Stimulated activated CD4-positive, alpha-beta T cell treated with anti-CD3 and anti-CD28 coated beads, Interleukin-12 subunit alpha, Interleukin-12 subunit beta, amount 100 ng/mL, for 48 hours (primary cell): ENCODE measurements at regions not wholly inside any gene's neighbourhood (a gene's known extent, or its start where the extent isn't known, plus 50 kb on each side); places are given as distances from the start of the nearest gene placed in this dataset.
"Not testable (repeated sequence)": the region's sequence is repeated elsewhere in the genome, so short reads cannot be mapped to it uniquely, and the experiment has no call there.

ENCODE experiments used
- DNase-seq, 3 donors: peaks; one replicate each; pipeline ENCODE4 v3.0.0-alpha.2; 2020; ENCODE audit warnings: low read depth in 2 of 3, low spot score in 1 of 3

DNA sequence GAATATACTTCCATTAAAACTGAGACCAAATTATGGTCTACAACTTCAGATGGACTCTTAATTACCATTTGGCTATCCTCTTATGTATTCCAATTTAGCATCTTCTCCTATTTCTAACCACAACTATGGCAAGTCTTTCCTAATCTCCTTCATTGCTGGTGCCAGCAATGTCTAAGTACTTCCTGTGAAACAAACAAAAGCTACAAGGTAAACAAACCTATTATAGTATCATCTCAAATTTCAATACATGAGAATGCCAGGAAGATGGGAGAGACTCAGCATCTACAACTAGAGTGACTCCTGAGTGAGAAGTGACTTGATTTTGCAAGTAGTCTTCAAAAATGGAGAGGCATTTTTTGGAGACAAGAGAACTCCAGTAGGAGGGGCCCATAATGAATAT lies 202.9 kb upstream of the ATXN7L3B start:
- DNase-seq = no peak

DNA sequence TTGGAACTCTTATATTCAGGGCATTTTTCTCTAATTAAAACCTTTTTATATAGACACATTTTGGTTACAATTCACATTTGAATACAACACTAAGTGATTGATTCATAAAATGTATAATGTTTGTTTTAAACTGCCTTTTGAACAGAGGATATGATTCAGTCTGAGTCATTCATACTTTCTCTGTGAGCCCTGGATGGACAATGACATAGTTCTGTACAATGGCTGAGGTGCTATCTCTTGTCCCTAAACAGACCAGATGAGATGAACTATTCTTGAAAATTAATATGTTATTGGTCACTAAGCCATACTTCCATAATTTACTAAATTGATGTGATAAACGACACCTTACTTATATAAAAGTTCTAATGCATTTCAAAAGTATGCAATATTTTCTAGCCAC lies 199.7 kb upstream of the ATXN7L3B start:
- DNase-seq = no peak

DNA sequence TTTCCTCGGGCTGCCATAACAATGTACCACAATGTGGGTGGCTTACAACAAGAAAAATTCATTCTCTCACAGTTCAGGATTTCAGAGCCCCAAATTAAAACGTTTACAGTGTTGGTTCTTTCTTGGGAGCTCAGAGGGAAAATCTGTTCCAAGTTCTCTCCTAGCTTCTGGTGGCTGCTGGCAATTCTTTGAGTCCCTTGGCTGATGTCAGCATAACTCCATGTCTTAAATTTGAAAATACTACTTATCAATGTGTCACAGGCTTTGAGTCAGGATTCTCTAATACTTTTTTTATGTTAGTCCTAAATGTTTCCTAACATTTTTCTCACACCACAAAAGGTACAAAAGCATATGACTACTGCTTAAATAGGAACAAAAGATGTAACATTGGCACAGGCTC lies 198.4 kb upstream of the ATXN7L3B start:
- DNase-seq = no peak

DNA sequence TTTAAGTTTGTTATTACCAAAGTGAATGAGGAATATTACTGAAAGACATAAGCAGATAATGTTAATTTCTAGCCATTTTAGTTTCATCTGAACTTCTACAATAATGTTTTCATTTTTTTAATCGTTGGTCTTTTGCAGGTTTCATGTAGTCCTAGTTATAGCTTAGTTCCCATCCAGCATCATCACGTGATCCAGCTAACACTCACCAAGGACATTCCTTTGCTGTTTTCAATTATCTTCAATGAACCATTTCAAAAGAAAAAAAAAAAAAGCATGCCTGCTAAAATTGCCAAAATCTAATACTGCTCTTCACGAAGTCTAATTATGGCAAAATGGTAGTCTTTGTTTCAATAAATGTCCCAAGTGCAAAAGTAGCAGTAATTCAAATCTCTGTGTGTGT lies 187.7 kb upstream of the ATXN7L3B start:
- DNase-seq = no peak

DNA sequence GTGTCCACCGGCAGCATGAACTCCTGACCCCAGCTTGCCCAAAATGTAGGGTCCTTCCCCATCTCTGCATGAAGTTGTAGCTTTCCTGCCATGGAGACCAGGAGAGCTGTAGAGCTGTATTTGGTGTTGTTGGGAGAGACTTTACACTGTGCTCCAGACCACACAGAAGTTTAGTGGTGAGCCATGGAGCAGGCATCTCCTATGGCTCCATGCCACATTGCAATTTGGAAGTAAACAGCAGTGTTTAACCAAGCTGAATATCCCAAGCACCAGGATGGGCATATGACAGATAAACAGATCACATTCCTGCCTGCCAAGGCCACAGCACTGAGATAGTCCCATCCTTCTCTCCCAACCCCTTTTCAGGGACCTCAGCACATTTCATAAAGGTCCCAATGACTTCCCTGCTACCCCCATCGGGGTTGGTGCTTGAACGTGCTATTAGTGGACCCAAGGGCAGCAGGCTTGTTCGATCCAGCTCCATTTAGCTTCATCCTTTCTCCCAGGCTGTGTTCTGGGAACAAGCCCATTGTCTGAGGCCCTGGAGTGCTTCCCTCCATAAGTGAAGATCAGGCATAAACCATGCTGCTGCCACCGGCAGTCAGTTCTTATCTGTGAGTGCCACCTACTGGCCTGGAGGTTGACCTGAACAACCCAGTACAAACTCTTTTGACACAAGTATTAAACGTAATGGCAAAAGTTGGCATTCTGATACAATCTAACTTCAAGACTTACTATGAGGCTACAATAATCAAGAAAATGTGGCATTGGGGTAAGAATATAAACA lies 172.3 kb upstream of the ATXN7L3B start:
- no peak for DNase-seq

DNA sequence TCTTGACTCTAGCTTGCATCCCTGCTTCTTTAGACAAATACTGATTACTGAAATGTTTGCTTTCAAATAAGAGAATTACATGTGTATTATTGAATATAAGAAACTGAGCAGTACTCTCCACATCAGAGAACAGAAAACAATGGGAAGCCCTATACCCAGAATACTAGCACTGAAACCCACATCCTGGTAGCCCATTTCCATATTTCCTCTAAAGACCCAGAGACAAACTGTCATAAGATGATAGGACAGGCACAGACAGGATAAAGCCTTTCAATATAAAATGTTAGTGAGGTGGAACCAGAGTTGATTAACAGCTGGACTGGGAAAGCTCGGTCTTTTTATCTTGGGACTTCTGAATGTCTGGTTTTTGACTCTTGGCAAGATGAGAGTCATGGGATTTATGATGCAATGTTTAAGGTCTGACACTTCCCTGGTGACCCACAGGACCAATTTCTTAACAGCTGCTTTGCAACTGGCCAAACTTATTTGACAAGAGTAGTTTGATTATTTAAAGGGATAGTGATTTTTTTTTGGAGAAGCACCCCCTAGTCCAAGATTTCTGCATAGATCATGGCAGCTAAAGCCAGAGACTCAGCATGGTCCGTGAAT lies 166.9 kb upstream of the ATXN7L3B start:
- DNase-seq = no peak

DNA sequence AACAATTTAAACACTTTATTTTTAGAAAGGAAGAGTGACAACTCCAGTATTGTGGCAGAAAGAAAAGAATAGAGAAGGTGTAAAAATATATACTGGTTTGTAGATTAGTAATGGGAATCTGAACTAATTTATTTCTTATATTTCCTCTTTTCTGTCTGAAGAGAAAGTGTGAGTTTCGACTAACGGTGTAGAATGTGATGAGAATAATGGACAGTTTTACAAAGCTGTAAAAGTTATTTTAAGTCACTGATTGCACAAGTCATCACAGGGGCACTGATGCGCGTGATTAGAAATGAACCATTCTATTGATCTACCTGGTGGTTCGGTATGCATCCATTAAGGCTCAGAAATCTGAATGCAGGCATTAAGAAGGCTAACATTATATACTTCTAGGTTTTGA lies 158.5 kb upstream of the ATXN7L3B start:
- DNase-seq = no peak

DNA sequence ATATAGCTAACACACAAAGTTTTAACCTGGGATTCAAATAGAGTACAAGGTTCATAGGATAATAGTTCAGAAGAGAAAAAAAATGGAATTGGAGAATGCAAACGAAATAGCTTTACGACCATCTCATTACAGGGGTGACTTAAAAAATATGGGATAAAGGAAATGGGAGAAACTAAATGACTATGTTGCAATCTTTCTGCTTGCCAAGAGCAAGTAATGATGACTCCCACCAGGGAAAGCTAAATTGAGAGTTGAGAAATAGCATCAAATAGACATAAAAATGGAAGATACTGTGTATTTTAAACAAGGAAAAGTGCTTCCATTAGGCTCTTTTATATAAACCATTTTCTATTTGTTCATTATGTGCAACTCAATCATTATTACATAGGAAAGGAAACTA lies 155.7 kb upstream of the ATXN7L3B start:
- no peak for DNase-seq

DNA sequence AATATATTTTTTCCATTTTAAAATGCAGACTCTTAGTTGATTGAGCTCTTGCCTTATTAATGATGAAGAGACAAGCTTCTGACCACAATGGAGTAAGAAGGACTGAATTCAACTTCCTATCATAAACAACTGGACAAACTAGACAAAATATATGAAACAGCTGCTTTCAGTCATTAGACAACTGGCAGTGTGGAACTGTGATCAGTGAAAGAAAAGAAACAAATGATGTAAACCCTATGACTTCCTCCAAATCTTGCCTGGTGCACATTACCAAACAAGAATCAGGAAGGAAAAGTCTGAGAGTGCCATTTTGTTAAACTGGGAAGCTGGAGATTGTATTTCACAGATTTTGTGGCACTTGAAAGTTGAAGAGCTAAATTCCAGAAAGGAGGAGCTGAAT lies 154.7 kb upstream of the ATXN7L3B start:
- DNase-seq = no peak

DNA sequence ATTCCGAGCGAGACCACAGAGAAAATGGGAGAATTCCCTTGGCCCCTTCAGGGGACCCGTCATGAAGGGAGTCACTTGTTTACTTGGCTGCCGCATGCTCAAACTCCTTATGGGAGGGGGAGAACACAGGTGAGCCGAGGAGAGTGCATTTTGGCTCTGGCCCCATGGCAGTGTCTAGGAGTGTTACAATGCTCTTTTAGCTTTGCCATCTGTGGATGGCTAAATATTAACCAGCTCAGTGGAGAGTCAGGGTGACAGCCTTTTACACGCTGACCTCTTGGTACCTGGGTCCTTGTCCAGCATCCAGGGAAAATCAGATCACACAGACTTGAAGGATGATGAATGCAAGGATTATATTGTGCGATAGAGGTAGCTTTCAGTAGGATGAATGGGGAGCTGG lies 146.4 kb upstream of the ATXN7L3B start:
- DNase-seq = no peak

DNA sequence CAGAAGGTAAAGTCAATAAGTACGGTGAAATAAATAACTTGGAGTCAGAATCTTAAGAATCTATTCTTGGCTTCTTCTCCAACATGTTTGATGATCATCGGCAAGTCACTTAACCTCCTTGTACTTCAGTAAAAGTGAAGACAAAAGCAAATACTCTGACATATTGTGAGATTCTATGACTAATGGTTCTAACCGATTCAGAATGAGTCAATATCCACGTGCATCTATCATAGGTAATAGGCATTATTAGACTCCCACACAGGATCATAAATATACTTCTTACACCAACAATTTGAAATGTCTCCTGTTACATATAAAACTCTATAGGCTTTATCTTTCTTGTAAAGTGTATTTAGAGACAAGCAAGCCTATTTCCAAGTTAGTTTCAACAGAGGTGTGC lies 144.4 kb upstream of the ATXN7L3B start:
- no peak for DNase-seq

DNA sequence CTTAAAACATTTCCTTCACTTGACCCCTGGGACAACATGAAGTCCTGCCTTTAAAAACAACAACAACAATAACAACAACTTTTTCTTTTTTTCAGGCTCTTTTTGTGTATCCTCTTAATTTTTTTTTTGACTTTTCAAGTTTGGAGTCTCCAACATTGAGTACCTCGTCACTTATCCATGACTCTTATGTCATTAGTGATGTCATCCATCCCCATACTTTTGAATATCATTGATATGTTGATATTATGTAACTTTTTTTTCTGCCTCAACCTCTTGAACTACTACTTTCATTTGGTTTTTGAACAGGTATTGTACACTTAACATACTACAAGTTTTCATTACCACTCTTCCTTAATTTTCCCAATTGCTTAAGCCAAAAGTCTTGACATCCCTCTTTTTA lies 143.0 kb upstream of the ATXN7L3B start:
- no peak for DNase-seq

DNA sequence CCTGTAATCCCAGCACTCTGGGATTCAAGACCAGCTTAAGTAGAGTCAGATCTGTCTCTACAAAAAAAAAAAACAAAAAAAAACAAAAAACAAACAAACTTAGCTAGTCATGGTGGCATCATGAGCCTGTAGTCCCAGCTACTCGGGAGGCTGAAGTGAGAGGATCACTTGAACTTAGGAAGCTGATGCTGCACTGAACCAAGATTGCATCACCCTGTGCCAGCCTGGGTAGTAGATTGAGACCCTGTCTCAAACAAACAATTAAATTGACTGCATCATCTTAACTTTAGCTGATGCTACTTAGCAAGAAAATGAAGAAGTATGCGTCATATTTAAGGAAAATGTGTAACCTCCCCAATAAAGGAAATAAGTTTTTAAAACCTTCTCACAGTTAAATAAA lies 136.6 kb upstream of the ATXN7L3B start:
- DNase-seq = no peak

DNA sequence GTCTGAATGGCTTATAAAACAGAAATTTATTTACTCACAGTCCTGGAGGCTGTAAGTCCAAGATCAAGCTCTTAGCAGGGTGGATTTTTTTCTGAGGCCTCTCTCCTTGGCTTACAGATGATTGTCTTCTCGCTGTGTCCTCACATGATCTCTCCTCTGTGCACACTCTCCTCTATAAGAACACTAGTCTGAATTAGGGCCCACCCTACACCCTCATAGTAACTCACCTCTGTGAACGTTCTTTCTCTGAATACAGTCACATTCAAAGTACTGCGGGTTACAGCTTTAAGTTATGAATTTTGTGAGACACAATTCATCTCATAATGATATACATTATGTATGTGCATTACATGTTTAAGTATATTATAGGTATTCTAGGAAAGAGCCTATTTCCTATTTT lies 135.7 kb upstream of the ATXN7L3B start:
- no peak for DNase-seq

DNA sequence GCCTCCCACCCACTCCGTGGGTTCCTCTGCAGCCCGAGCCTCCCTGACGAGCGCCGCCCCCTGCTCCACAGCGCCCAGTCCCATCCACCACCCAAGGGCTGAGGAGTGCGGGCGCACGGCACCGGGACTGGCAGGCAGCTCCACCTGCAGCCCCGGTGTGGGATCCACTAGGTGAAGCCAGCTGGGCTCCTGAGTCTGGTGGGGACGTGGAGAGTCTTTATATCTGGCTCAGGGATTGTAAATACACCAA lies 134.5 kb upstream of the ATXN7L3B start:
- not testable (repeated sequence) for DNase-seq

DNA sequence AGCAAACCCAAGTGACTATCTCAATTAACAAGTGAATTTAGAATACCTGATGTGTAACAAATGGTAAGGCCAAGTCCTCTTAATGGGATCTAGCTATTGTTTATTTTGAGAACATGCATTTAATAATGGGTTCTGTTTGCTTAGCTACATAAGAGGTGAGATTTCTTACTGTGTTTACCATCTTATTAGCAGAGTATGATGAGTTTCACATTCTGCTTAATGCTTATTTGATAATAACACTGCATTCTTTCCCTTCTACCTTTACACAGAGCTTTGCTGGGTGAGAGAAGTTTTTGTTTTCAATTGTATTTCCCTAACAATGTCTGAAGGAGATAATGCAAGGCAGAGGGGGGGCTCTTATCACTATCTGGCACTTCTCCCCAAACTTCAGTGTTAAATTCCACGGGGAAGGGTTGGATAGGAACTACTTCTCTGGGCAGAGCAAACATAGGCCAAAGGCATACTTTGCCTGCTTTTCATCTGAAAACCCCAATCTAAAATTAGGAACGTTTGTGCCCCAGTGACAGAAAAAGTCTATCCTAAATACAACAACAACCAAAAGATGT lies 129.0 kb upstream of the ATXN7L3B start:
- DNase-seq = no peak

DNA sequence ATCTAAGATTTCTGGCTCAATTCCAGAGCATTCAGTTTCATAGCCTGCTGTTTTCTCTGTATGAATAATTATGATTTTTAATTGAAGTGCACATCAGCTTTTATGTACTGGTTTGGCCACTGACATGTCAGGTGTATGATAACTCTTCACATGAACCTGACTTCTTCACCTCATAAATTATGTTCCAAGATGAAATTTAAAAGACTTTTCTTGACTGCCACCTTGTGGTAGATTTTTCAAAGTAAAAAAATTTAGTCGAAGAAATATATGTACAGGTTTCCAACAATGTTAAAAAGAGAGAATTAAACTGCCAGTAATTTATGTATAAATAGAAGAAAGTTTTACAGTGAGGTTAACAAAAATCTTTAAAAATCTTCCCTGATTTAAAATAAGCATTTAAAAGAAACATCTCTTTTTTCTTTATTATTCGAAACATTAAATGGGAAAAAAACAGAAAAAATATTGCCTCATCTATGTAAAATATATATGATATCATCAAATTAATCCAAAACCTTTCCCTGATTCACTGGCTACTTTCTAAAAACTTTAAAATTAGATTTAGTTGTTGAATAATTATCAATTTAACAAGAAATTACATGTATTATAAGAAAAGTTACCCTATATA lies 124.9 kb upstream of the ATXN7L3B start:
- no peak for DNase-seq

DNA sequence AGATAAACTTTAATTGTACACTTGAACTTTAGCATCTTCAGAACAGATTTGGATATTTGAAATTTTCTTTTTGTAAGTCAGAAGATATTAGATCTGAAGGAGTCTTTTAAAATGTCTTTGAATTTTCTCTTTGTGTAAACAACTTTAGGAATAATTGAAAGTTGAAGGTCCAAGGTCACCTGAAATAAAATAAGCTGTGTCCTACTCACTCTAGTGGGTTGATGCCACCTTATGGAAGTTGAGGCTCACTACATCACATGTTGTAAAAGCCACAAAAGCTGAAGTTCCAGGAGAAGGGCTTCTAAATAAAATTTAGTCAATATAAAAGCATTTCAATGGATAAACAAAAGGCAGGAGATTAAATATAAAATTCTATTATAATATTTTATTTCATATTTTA lies 122.0 kb upstream of the ATXN7L3B start:
- DNase-seq = no peak

DNA sequence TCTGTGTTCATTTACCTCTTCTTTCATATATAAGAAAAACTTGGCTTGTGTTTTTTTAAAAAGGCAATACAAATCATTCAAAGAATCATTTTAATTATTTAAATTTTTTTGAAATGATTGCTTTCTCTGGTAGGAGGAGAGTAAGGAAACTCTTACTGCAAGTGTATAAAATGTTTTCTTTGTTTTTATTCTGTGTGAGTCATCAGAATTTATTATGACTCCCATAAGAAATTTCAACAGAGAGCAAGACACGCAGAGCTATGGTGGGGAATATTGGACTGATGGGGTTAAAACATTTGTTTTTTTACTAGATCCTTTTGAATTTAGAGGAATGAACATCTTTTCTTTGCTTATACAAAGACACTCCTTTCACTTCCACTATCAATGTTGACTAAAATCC lies 119.1 kb upstream of the ATXN7L3B start:
- DNase-seq = no peak

DNA sequence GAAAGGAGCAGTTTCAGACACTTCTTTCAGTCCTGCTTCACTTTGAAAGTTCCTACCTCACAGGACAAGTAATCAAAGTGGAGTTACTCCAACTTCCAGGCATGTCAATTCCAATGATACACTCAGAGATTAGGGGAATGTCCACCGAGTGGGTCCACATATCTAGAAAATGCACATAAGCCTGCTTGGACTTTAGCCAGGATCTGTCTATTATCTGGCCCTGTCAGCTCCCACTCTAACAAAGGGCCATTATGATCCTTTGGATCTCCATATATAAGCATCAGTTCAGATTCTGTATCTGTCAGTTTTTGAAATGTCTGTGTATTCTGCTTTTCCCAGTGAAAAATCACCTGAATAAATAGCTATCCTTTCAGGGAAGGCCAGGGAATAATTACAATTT lies 112.9 kb upstream of the ATXN7L3B start:
- DNase-seq = no peak

DNA sequence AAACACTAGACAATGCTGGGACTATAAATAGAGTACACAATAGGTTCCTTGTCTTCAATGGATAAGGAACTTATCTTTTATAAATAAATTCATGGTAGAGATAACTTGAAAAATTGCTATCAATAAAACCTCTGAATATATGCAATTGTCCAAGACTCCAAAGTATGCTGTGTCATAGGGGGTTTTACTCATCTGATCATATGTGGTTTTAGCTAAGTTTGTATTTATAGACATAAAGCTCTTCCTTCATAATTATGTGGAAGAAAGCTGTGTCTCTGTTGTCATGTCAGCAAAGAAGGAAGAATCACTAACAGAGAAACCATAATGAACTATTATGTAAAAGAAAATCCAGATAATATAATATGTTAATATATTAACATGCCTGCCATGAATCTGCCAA lies 111.5 kb upstream of the ATXN7L3B start:
- no peak for DNase-seq

DNA sequence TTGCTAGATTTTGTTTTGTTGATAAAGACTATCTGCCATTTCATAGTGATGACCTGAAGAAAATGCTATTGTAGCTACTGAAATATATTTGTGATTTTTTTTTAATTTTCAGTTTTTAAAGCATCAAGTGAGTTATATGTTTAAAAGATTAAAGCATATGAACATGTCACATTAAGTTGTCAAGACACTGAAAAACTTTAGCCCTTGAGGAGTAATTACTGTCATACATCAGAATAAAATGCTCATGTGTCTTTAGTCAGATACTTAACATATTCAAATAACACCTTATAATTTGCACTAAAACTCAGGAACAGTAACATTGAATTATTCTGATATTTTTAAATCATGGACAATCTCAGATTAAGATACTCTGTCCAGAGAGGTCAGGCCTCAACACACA lies 108.1 kb upstream of the ATXN7L3B start:
- DNase-seq = no peak

DNA sequence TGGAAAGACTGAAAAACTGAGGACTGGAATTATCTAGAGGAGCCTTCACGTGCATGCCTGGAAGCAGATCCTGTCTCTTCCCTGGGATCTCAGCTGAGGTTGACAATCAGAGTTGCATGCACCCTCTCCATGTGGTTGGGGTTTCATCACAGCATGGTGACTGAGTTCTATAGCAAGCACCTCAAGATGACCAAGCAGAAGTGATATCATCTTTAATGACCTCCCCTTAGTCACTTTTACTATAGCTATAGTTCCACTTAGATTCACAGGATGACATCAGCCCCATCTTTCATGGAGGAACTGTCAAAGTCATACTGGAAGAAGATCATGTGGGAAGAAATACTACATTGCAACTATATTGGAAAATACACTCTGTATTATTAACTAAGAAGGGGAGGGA lies 105.8 kb upstream of the ATXN7L3B start:
- no peak for DNase-seq
